ENCODE measurements at regions not wholly inside any gene's neighbourhood (a gene's known extent, or its start where the extent isn't known, plus 50 kb on each side); places are given as distances from the start of the nearest gene placed in this dataset.

GRCh38 chr3:157823050-157823449, 283.2 kb downstream of the SHOX2 start:
- Mint-ChIP-seq H3K4me1 (ENCODE audit: low read depth) (no peaks in the 10 kb centered on the region), H3K9me3 (ENCODE audit: low read depth) (peaks cover 9% of the 10 kb centered on the region), H3K4me3 (ENCODE audit: unreplicated experiment) (no peak overlapping the region), H3K27ac (ENCODE audit: unreplicated experiment) (no peak overlapping the region), H3K27me3 (ENCODE audit: low read depth) (peaks cover 18% of the 10 kb centered on the region), H3K36me3 (ENCODE audit: low read depth) (peaks cover 4% of the 10 kb centered on the region)
- no peak for DNase-seq (ENCODE audit: low spot score)
- TF ChIP-seq CTCF (IDR thresholded peaks at IDR 0.05), result no peak

DNA sequence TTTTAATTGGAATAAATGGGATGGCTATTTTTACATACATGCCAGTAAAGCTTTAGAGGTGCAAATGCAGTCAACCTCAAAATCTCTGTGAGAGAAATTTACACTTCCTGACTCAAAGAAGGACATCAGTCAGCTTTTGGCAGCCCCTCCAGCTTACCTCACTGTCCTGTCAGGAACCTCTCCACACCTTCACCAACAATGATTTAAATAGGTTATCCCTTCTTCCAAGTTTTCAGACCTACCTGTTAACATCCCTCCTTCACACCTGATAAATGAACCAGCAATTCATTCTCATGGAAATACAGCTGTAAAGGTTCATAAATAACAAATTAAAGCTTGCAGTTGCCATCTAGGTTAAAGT, 286.1 kb downstream of the SHOX2 start:
- peaks cover 6% of the 10 kb centered on the region for H3K9me3 Mint-ChIP-seq (ENCODE audit: low read depth)
- DNase-seq (ENCODE audit: low spot score), result no peak
- no peak overlapping the region for H3K27ac Mint-ChIP-seq (ENCODE audit: unreplicated experiment)
- TF ChIP-seq CTCF (IDR thresholded peaks at IDR 0.05), result no peak
- peaks cover 4% of the 10 kb centered on the region for H3K36me3 Mint-ChIP-seq (ENCODE audit: low read depth)
- no peak overlapping the region for H3K4me3 Mint-ChIP-seq (ENCODE audit: unreplicated experiment)
- no peaks in the 10 kb centered on the region for H3K4me1 Mint-ChIP-seq (ENCODE audit: low read depth)
- H3K27me3 Mint-ChIP-seq (ENCODE audit: low read depth), result peaks cover 22% of the 10 kb centered on the region

DNA sequence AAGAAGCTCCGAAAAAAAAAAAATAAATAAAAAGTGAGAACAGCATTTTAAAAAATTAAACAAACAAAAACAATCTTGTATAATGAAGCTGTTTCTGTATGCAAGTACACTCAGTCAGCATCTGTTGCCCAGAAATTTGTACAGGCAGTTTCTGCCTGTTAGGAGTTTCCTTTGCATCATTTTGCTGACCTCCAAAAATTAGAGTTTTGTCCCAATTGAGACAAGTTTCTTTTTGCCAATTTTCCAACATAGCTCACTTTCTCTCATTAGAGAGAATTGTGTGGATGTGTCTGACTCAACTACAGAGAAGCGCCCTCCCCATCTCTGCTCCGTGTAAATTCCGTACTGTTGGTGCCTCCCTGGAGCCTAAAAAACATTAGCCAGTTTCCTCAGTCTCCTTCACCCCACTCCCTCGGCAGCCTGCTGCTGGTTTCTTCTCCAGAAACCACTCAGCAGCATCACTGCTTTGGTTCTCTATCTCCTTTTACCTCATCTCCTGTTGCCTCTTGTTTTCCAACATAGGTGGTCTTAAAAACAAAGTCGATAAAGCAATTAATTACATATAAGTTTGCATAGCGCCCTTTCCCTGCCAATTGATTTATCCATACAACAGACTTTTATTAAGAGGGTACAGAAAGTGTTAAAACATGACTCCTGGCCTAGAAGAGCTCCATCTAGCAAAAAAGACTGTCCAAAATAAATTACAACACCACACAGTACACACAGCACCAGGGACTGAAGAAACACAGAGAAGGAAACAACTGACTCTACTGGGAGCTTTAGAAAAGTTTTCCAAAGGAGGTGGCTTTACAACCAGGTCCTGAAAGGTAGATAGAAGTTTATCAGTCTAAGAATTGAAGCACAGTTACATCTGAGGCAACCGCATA, 286.7 kb downstream of the SHOX2 start:
- Mint-ChIP-seq H3K9me3 (ENCODE audit: low read depth) (peaks cover 6% of the 10 kb centered on the region), H3K27ac (ENCODE audit: unreplicated experiment) (no peak overlapping the region), H3K27me3 (ENCODE audit: low read depth) (peaks cover 22% of the 10 kb centered on the region), H3K4me1 (ENCODE audit: low read depth) (no peaks in the 10 kb centered on the region), H3K36me3 (ENCODE audit: low read depth) (peaks cover 4% of the 10 kb centered on the region), H3K4me3 (ENCODE audit: unreplicated experiment) (no peak overlapping the region)
- TF ChIP-seq CTCF (IDR thresholded peaks at IDR 0.05), result no peak
- no peak for DNase-seq (ENCODE audit: low spot score)

GRCh38 chr3:157816896-157817295, 289.3 kb downstream of the SHOX2 start:
- DNase-seq (ENCODE audit: low spot score), result no peak
- H3K27me3 Mint-ChIP-seq (ENCODE audit: low read depth), result peaks cover 15% of the 10 kb centered on the region
- H3K4me1 Mint-ChIP-seq (ENCODE audit: low read depth), result no peaks in the 10 kb centered on the region
- H3K9me3 Mint-ChIP-seq (ENCODE audit: low read depth), result peaks cover 6% of the 10 kb centered on the region
- no peak for TF ChIP-seq CTCF (IDR thresholded peaks at IDR 0.05)
- no peak overlapping the region for H3K4me3 Mint-ChIP-seq (ENCODE audit: unreplicated experiment)
- H3K27ac Mint-ChIP-seq (ENCODE audit: unreplicated experiment), result no peak overlapping the region
- peaks cover 4% of the 10 kb centered on the region for H3K36me3 Mint-ChIP-seq (ENCODE audit: low read depth)

DNA sequence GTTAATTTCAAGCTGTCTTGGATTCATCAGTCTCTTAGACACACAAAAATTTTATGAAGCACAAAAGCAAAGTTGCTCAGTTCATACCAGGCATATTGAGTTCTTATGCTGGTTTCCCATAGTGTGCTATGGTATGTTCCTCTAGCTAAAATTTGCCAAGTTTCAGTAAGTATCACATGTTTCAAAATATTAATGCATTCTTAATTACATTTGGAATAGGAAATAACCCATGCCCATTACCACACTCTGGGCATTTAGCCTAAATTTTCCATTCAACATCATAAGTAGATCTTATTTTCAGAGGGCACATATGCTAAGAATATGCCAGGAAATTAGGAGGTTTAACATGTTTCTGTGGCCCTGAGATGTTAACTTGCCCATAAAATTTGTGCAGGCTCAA, 289.9 kb downstream of the SHOX2 start:
- Mint-ChIP-seq H3K9me3 (ENCODE audit: low read depth) (peaks cover under 1% of the 10 kb centered on the region), H3K4me3 (ENCODE audit: unreplicated experiment) (no peak overlapping the region), H3K27me3 (ENCODE audit: low read depth) (peaks cover 10% of the 10 kb centered on the region), H3K4me1 (ENCODE audit: low read depth) (no peaks in the 10 kb centered on the region), H3K36me3 (ENCODE audit: low read depth) (peaks cover under 1% of the 10 kb centered on the region), H3K27ac (ENCODE audit: unreplicated experiment) (no peak overlapping the region)
- no peak for DNase-seq (ENCODE audit: low spot score)
- TF ChIP-seq CTCF (IDR thresholded peaks at IDR 0.05), result no peak
